NB4 (cell line): ENCODE measurements at regions not wholly inside any gene's neighbourhood (a gene's known extent, or its start where the extent isn't known, plus 50 kb on each side); places are given as distances from the start of the nearest gene placed in this dataset.

ENCODE experiments used
- CTCF ChIP-seq: IDR thresholded peaks from one replicate; pipeline ENCODE4 v1.5.1; 2012; ENCODE audit warnings: low read depth, low read length
- MYC ChIP-seq: IDR thresholded peaks from 2 replicates; pipeline ENCODE4 v1.6.1; 2011; ENCODE audit warnings: low read depth, low read length
- POLR2A ChIP-seq: IDR thresholded peaks from 2 replicates; pipeline ENCODE4 v1.6.1; 2011; ENCODE audit warnings: mild to moderate bottlenecking; ENCODE audit not compliant: insufficient read length; ENCODE audit errors: extremely low read depth

- TF ChIP-seq CTCF (no peak), POLR2A (no peak), MYC (no peak)
Observed at GRCh38 chr2:226643946-226644282, 155.7 kb downstream of the IRS1 start.
